GM23338 (cell line): ENCODE measurements at regions not wholly inside any gene's neighbourhood (a gene's known extent, or its start where the extent isn't known, plus 50 kb on each side); places are given as distances from the start of the nearest gene placed in this dataset.

Experiments
- ATAC-seq: fragments of 200-7000 bp; cut with Tn5 transposase; 3 replicates; pipeline ENCODE4 v1.9.1; 2020
- DNase-seq: peaks from one replicate; pipeline ENCODE4 v3.0.0-alpha.2; 2015; ENCODE audit warnings: low spot score
- H2AFZ ChIP-seq: fragments of 200-600 bp; sonication (generic); 2 replicates; pipeline ENCODE4 v1.8.0; 2016; ENCODE audit warnings: antibody characterized with exemption, mild to moderate bottlenecking, moderate library complexity
- H3F3A ChIP-seq: fragments of 200-600 bp; sonication (generic); replicated peaks from 2 replicates; pipeline ENCODE4 v1.8.0; 2017; ENCODE audit warnings: antibody characterized with exemption, mixed run types, low read depth
- H3K27ac ChIP-seq: fragments of 200-600 bp; sonication (generic); 2 replicates; pipeline ENCODE4 v1.6.1; 2016; ENCODE audit warnings: low read depth
- H3K27me3 ChIP-seq: fragments of 200-600 bp; sonication (generic); 2 replicates; pipeline ENCODE4 v1.8.0; 2016; ENCODE audit warnings: mild to moderate bottlenecking, mixed run types, moderate library complexity; ENCODE audit not compliant: insufficient read depth
- H3K36me3 ChIP-seq: fragments of 200-600 bp; sonication (generic); 2 replicates; pipeline ENCODE4 v1.8.0; 2016; ENCODE audit warnings: mild to moderate bottlenecking; ENCODE audit not compliant: insufficient read depth
- H3K4me1 ChIP-seq: fragments of 200-600 bp; sonication (generic); 2 replicates; pipeline ENCODE4 v1.8.0; 2016; ENCODE audit warnings: mild to moderate bottlenecking, moderate library complexity; ENCODE audit not compliant: insufficient read depth
- H3K4me2 ChIP-seq: fragments of 200-600 bp; sonication (generic); 2 replicates; pipeline ENCODE4 v1.7.1; 2017; ENCODE audit warnings: mixed run types
- H3K4me3 ChIP-seq: fragments of 200-600 bp; sonication (generic); 2 replicates; pipeline ENCODE4 v1.6.1; 2016; ENCODE audit warnings: mixed run types
- H3K79me2 ChIP-seq: fragments of 200-600 bp; sonication (generic); replicated peaks from 2 replicates; pipeline ENCODE4 v1.8.0; 2017; ENCODE audit warnings: mild to moderate bottlenecking; ENCODE audit not compliant: insufficient read depth
- H3K9me2 ChIP-seq: fragments of 200-600 bp; sonication (generic); 2 replicates; pipeline ENCODE4 v1.8.0; 2017; ENCODE audit not compliant: insufficient read depth
- H4K20me1 ChIP-seq: fragments of 200-600 bp; sonication (generic); replicated peaks from 2 replicates; pipeline ENCODE4 v1.8.0; 2017; ENCODE audit warnings: mild to moderate bottlenecking; ENCODE audit not compliant: insufficient read depth
- H3K27ac Mint-ChIP-seq: 2 replicates; pipeline ENCODE4 v1.8.0; 2020; ENCODE audit warnings: inconsistent platforms, mild to moderate bottlenecking, moderate library complexity, mixed read lengths
- H3K27me3 Mint-ChIP-seq: 3 replicates; pipeline ENCODE4 v1.8.0; 2022; ENCODE audit warnings: low read depth, mild to moderate bottlenecking, moderate library complexity, mixed read lengths, inconsistent platforms; ENCODE audit not compliant: insufficient read depth, poor library complexity
- H3K36me3 Mint-ChIP-seq: 3 replicates; pipeline ENCODE4 v1.8.0; 2021; ENCODE audit warnings: low read depth, mild to moderate bottlenecking, inconsistent platforms, moderate library complexity, mixed read lengths
- H3K4me1 Mint-ChIP-seq: 3 replicates; pipeline ENCODE4 v1.8.0; 2020; ENCODE audit warnings: mild to moderate bottlenecking, inconsistent platforms, mixed read lengths
- H3K4me3 Mint-ChIP-seq: 3 replicates; pipeline ENCODE4 v1.8.0; 2021; ENCODE audit warnings: moderate library complexity, mild to moderate bottlenecking, inconsistent platforms, mixed read lengths
- H3K9me3 Mint-ChIP-seq: 3 replicates; pipeline ENCODE4 v1.8.0; 2020; ENCODE audit warnings: moderate library complexity, mild to moderate bottlenecking, inconsistent platforms, mixed read lengths
- CREB1 ChIP-seq: fragments of 250-450 bp; sonication (Bioruptor Pico); IDR thresholded peaks from 2 replicates; pipeline ENCODE4 v1.5.0; 2020; ENCODE audit warnings: low read depth, mild to moderate bottlenecking, moderate library complexity
- CTCF ChIP-seq, 2 experiments: fragments of 200-600 bp in 1 of 2; sonication (generic) in 1 of 2; conservative IDR thresholded peaks; 2 replicates each; pipeline versions ENCODE4 v1.5.1 to v1.6.1; 2016 to 2017; ENCODE audit warnings: antibody characterized with exemption in 2 of 2, low read depth in 2 of 2, mild to moderate bottlenecking in 2 of 2, moderate library complexity in 1 of 2
- ETS1 ChIP-seq: IDR thresholded peaks from 2 replicates; pipeline ENCODE4 v1.6.1; 2016; ENCODE audit warnings: antibody characterized with exemption
- EZH2 ChIP-seq: fragments of 200-600 bp; sonication (generic); IDR thresholded peaks from one replicate; pipeline ENCODE4 v1.8.0; 2017; ENCODE audit warnings: antibody characterized with exemption, mild to moderate bottlenecking, low read depth; ENCODE audit not compliant: unreplicated experiment
- EZH2phosphoT487 ChIP-seq: fragments of 200-600 bp; sonication (generic); IDR thresholded peaks from one replicate; pipeline ENCODE4 v1.8.1; 2018; ENCODE audit warnings: antibody characterized with exemption; ENCODE audit not compliant: unreplicated experiment
- JUNB ChIP-seq: IDR thresholded peaks from one replicate; pipeline ENCODE4 v1.6.1; 2016; ENCODE audit warnings: antibody characterized with exemption; ENCODE audit not compliant: unreplicated experiment
- NANOG ChIP-seq: IDR thresholded peaks from 2 replicates; pipeline ENCODE4 v1.6.1; 2016; ENCODE audit warnings: antibody characterized with exemption, borderline replicate concordance
- POLR2AphosphoS5 ChIP-seq: IDR thresholded peaks from 2 replicates; pipeline ENCODE4 v1.6.1; 2016; ENCODE audit warnings: antibody characterized with exemption, low read depth
- STAT1 ChIP-seq: IDR thresholded peaks from one replicate; pipeline ENCODE4 v1.6.1; 2016; ENCODE audit warnings: antibody characterized with exemption; ENCODE audit not compliant: unreplicated experiment
- ZNF114 ChIP-seq: fragments of 250-450 bp; sonication (Bioruptor Pico); IDR thresholded peaks from 2 replicates; pipeline ENCODE4 v1.5.0; 2020; ENCODE audit warnings: mild to moderate bottlenecking, moderate library complexity
- ZNF331 ChIP-seq: fragments of 250-450 bp; sonication (Bioruptor Pico); IDR thresholded peaks from 2 replicates; pipeline ENCODE4 v1.5.0; 2020; ENCODE audit warnings: low read depth, mild to moderate bottlenecking, moderate library complexity
- TF ChIP-seq, protein P1 (sequence below): IDR thresholded peaks from one replicate; pipeline ENCODE4 v1.6.1; 2018; ENCODE audit warnings: antibody characterized with exemption; ENCODE audit not compliant: unreplicated experiment
- TF ChIP-seq, protein P2 (sequence below): fragments of 250-450 bp; sonication (Bioruptor Pico); IDR thresholded peaks from 2 replicates; pipeline ENCODE4 v1.5.0; 2020; ENCODE audit warnings: mild to moderate bottlenecking, moderate library complexity

GRCh38 chrX:15128861-15129260, 141.0 kb downstream of the ASB9 start:
- H3K27ac ChIP-seq, result no peak overlapping the region
- ATAC-seq, result no peak
- no peak overlapping the region for H2AFZ ChIP-seq
- Mint-ChIP-seq H3K4me1 (no peaks in the 10 kb centered on the region), H3K4me3 (no peak overlapping the region), H3K27me3 (no peaks in the 10 kb centered on the region), H3K36me3 (no peaks in the 10 kb centered on the region), H3K9me3 (no peaks in the 10 kb centered on the region), H3K27ac (no peak overlapping the region)
- no peaks in the 10 kb centered on the region for H3K4me1 ChIP-seq
- H3K4me2 ChIP-seq, result no peak overlapping the region
- H3K4me3 ChIP-seq, result no peak overlapping the region
- H3K79me2 ChIP-seq, result no peaks in the 10 kb centered on the region
- H3K36me3 ChIP-seq, result no peaks in the 10 kb centered on the region
- no peak for DNase-seq
- H3K27me3 ChIP-seq, result no peaks in the 10 kb centered on the region
- H4K20me1 ChIP-seq, result no peaks in the 10 kb centered on the region
- H3F3A ChIP-seq, result no peaks in the 10 kb centered on the region
- TF ChIP-seq, protein P1, sequence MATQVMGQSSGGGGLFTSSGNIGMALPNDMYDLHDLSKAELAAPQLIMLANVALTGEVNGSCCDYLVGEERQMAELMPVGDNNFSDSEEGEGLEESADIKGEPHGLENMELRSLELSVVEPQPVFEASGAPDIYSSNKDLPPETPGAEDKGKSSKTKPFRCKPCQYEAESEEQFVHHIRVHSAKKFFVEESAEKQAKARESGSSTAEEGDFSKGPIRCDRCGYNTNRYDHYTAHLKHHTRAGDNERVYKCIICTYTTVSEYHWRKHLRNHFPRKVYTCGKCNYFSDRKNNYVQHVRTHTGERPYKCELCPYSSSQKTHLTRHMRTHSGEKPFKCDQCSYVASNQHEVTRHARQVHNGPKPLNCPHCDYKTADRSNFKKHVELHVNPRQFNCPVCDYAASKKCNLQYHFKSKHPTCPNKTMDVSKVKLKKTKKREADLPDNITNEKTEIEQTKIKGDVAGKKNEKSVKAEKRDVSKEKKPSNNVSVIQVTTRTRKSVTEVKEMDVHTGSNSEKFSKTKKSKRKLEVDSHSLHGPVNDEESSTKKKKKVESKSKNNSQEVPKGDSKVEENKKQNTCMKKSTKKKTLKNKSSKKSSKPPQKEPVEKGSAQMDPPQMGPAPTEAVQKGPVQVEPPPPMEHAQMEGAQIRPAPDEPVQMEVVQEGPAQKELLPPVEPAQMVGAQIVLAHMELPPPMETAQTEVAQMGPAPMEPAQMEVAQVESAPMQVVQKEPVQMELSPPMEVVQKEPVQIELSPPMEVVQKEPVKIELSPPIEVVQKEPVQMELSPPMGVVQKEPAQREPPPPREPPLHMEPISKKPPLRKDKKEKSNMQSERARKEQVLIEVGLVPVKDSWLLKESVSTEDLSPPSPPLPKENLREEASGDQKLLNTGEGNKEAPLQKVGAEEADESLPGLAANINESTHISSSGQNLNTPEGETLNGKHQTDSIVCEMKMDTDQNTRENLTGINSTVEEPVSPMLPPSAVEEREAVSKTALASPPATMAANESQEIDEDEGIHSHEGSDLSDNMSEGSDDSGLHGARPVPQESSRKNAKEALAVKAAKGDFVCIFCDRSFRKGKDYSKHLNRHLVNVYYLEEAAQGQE, result no peak
- TF ChIP-seq ZNF114 (no peak), CREB1 (CRISPR knock-in tag) (no peak), STAT1 (no peak), ZNF331 (no peak), EZH2 (no peak), NANOG (no peak), JUNB (no peak), ETS1 (no peak), EZH2phosphoT487 (no peak), CTCF (conservative IDR thresholded peaks at IDR 0.05; ENCODE audit: low read depth in 2 of 2) (no peak), POLR2AphosphoS5 (no peak)
- TF ChIP-seq, protein P2, sequence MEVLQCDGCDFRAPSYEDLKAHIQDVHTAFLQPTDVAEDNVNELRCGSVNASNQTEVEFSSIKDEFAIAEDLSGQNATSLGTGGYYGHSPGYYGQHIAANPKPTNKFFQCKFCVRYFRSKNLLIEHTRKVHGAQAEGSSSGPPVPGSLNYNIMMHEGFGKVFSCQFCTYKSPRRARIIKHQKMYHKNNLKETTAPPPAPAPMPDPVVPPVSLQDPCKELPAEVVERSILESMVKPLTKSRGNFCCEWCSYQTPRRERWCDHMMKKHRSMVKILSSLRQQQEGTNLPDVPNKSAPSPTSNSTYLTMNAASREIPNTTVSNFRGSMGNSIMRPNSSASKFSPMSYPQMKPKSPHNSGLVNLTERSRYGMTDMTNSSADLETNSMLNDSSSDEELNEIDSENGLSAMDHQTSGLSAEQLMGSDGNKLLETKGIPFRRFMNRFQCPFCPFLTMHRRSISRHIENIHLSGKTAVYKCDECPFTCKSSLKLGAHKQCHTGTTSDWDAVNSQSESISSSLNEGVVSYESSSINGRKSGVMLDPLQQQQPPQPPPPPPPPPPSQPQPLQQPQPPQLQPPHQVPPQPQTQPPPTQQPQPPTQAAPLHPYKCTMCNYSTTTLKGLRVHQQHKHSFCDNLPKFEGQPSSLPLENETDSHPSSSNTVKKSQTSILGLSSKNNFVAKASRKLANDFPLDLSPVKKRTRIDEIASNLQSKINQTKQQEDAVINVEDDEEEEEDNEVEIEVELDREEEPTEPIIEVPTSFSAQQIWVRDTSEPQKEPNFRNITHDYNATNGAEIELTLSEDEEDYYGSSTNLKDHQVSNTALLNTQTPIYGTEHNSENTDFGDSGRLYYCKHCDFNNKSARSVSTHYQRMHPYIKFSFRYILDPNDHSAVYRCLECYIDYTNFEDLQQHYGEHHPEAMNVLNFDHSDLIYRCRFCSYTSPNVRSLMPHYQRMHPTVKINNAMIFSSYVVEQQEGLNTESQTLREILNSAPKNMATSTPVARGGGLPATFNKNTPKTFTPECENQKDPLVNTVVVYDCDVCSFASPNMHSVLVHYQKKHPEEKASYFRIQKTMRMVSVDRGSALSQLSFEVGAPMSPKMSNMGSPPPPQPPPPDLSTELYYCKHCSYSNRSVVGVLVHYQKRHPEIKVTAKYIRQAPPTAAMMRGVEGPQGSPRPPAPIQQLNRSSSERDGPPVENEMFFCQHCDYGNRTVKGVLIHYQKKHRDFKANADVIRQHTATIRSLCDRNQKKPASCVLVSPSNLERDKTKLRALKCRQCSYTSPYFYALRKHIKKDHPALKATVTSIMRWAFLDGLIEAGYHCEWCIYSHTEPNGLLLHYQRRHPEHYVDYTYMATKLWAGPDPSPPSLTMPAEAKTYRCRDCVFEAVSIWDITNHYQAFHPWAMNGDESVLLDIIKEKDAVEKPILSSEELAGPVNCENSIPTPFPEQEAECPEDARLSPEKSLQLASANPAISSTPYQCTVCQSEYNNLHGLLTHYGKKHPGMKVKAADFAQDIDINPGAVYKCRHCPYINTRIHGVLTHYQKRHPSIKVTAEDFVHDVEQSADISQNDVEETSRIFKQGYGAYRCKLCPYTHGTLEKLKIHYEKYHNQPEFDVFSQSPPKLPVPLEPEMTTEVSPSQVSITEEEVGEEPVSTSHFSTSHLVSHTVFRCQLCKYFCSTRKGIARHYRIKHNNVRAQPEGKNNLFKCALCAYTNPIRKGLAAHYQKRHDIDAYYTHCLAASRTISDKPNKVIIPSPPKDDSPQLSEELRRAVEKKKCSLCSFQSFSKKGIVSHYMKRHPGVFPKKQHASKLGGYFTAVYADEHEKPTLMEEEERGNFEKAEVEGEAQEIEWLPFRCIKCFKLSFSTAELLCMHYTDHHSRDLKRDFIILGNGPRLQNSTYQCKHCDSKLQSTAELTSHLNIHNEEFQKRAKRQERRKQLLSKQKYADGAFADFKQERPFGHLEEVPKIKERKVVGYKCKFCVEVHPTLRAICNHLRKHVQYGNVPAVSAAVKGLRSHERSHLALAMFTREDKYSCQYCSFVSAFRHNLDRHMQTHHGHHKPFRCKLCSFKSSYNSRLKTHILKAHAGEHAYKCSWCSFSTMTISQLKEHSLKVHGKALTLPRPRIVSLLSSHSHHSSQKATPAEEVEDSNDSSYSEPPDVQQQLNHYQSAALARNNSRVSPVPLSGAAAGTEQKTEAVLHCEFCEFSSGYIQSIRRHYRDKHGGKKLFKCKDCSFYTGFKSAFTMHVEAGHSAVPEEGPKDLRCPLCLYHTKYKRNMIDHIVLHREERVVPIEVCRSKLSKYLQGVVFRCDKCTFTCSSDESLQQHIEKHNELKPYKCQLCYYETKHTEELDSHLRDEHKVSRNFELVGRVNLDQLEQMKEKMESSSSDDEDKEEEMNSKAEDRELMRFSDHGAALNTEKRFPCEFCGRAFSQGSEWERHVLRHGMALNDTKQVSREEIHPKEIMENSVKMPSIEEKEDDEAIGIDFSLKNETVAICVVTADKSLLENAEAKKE (CRISPR knock-in tag), result no peak
- H3K9me2 ChIP-seq, result no peaks in the 10 kb centered on the region
